ENCODE measurements at regions not wholly inside any gene's neighbourhood (a gene's known extent, or its start where the extent isn't known, plus 50 kb on each side); places are given as distances from the start of the nearest gene placed in this dataset.

DNA sequence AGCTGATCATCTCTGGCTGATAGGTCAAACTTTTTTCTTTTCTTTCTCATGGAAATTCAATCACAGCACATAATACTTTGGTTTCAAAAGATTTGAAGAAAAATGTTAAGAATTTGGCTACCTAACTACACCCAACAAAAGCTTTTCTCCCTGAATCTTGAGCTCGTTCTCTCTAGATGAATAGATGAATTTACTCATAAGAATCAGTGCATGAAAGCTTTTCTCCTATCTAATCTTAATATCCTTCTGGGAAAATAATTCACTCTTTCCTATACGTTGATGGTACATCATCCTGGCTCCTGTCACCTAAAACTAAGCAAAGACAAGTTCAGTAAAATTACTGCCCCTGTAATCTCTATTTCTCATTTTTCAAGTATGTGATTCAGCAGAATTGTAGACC, 1479.1 kb downstream of the DPP10 start (continued):
- TF ChIP-seq, protein P1, sequence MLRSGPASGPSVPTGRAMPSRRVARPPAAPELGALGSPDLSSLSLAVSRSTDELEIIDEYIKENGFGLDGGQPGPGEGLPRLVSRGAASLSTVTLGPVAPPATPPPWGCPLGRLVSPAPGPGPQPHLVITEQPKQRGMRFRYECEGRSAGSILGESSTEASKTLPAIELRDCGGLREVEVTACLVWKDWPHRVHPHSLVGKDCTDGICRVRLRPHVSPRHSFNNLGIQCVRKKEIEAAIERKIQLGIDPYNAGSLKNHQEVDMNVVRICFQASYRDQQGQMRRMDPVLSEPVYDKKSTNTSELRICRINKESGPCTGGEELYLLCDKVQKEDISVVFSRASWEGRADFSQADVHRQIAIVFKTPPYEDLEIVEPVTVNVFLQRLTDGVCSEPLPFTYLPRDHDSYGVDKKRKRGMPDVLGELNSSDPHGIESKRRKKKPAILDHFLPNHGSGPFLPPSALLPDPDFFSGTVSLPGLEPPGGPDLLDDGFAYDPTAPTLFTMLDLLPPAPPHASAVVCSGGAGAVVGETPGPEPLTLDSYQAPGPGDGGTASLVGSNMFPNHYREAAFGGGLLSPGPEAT (IDR thresholded peaks at IDR 0.05; ENCODE audit: low read depth): no peak

DNA sequence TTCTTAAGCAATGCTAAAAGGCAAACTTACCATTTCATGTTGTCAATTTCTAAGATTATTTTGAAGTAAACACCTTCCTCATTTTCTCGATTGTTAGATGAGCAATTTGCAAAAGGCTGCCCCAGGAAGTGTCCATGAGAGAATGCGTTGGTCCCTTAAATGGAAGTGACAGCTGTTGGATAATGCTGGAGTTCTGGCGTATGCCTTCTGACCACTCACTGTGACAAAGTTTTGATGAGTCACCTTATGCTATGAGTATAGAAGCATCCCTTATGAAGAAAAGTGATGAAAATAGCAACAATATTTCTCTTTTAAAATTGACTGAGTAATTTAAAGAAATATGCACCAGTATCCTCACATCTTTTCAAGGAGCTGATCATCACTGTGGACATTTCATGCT, 1497.5 kb downstream of the DPP10 start:
- WGBS (ENCODE audit: insufficient coverage, insufficient replicate concordance, low lambda C conversion rate, missing lambda C conversion rate): 26% methylated on average over 3 of the region's 3 CpGs
- H3K36me3 ChIP-seq (ENCODE audit: control insufficient read depth in 2 of 2, insufficient read depth in 2 of 2, low read length in 1 of 2): no peaks in the 10 kb centered on the region
- H3K27ac ChIP-seq (ENCODE audit: control insufficient read depth, insufficient read depth): no peak overlapping the region
- no peaks in the 10 kb centered on the region; the same call in 2 of the 3 replicates for H3K9me3 ChIP-seq (replicated peaks; ENCODE audit: control insufficient read depth, insufficient read depth, low read length)
- no peak overlapping the region for H3K4me2 ChIP-seq (ENCODE audit: control insufficient read depth, insufficient read depth)
- ChIA-PET POLR2A (no interaction called here), CTCF (no interaction called here), RAD21 (ENCODE audit: unreplicated experiment) (no interaction called here), SMC1A (ENCODE audit: uncharacterized antibody, unreplicated experiment) (no interaction called here)
- H3K9ac ChIP-seq (ENCODE audit: control insufficient read depth, insufficient read depth, low read length): no peak overlapping the region
- no peaks in the 10 kb centered on the region for H3K4me1 ChIP-seq (ENCODE audit: control insufficient read depth, insufficient read depth, low read length)
- DNase-seq (ENCODE audit: low read depth, low spot score) (no peak), ATAC-seq (no peak), FAIRE-seq (no peak)
- no peak overlapping the region for H3K4me3 ChIP-seq
- intact Hi-C loops (cut with micrococcal nuclease; ENCODE audit: unreplicated experiment) (no loop called here), in situ Hi-C loops (cut with MboI) (no loop called here)
- H3K27me3 ChIP-seq (replicated peaks in 1 of 2; ENCODE audit: control insufficient read depth in 2 of 2, insufficient read depth in 2 of 2, low read length in 1 of 2): no peaks in the 10 kb centered on the region
- H4K20me1 ChIP-seq (ENCODE audit: control insufficient read depth, insufficient read depth): no peaks in the 10 kb centered on the region
- no peak overlapping the region for H2AFZ ChIP-seq (ENCODE audit: control insufficient read depth, low read depth, low read length)
- no TSS peak for BruUV-seq (replicated peaks)
- H3K79me2 ChIP-seq (ENCODE audit: control insufficient read depth, insufficient read depth, low read length): no peaks in the 10 kb centered on the region
- TF ChIP-seq EED (IDR thresholded peaks at IDR 0.05; ENCODE audit: low read depth): no peak
- TF ChIP-seq, protein P1 (IDR thresholded peaks at IDR 0.05; ENCODE audit: low read depth): no peak
- no peak for TF ChIP-seq RB1 (IDR thresholded peaks at IDR 0.05; ENCODE audit: borderline replicate concordance)
- no peak for TF ChIP-seq PRDM15 (CRISPR knock-in tag; IDR thresholded peaks at IDR 0.05)
- no peak for TF ChIP-seq ZNF24 (IDR thresholded peaks at IDR 0.05)
- no peak for TF ChIP-seq NRF1 (conservative IDR thresholded peaks at IDR 0.05; ENCODE audit: low read depth, low read length)
- TF ChIP-seq USF2 (IDR thresholded peaks at IDR 0.05; ENCODE audit: borderline replicate concordance, low read depth, low read length): no peak
- TF ChIP-seq ZNF384 (IDR thresholded peaks at IDR 0.05; ENCODE audit: borderline replicate concordance, low read depth, low read length): no peak
- no peak for TF ChIP-seq ETV6 (conservative IDR thresholded peaks at IDR 0.05 in 1 of 2, IDR thresholded peaks at IDR 0.05 in 1 of 2; ENCODE audit: borderline replicate concordance in 1 of 2, low read depth in 1 of 2)
- no peak for TF ChIP-seq HCFC1 (IDR thresholded peaks at IDR 0.05; ENCODE audit: low read length)
- no peak for TF ChIP-seq SUZ12 (IDR thresholded peaks at IDR 0.05; ENCODE audit: unreplicated experiment)
- TF ChIP-seq, protein P2, sequence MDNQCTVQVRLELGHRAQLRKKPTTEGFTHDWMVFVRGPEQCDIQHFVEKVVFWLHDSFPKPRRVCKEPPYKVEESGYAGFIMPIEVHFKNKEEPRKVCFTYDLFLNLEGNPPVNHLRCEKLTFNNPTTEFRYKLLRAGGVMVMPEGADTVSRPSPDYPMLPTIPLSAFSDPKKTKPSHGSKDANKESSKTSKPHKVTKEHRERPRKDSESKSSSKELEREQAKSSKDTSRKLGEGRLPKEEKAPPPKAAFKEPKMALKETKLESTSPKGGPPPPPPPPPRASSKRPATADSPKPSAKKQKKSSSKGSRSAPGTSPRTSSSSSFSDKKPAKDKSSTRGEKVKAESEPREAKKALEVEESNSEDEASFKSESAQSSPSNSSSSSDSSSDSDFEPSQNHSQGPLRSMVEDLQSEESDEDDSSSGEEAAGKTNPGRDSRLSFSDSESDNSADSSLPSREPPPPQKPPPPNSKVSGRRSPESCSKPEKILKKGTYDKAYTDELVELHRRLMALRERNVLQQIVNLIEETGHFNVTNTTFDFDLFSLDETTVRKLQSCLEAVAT (IDR thresholded peaks at IDR 0.05): no peak
- no peak for TF ChIP-seq ASH2L (IDR thresholded peaks at IDR 0.05; ENCODE audit: borderline replicate concordance, low read depth)

Measured in GM12878 (cell line).